K562 (cell line): ENCODE measurements at regions not wholly inside any gene's neighbourhood (a gene's known extent, or its start where the extent isn't known, plus 50 kb on each side); places are given as distances from the start of the nearest gene placed in this dataset.

ENCODE experiments used
- ATAC-seq: fragments of 200-7000 bp; cut with Tn5 transposase; 3 replicates; pipeline ENCODE4 v1.9.1; 2020; ENCODE audit warnings: moderate library complexity
- BruUV-seq: library from RNA; stranded (reverse); fragments of 400-500 nt; replicated peaks from 2 replicates; lab custom pipeline; 2021; lab: Mats Ljungman, UMichigan
- CTCF ChIA-PET: fragments of 300-600 bp; formaldehyde crosslinking; extraction: SDS; loops from one replicate; lab custom pipeline; 2021; ENCODE audit warnings: low intra/inter-chr PET ratio; lab: Yijun Ruan, JAX
- POLR2A ChIA-PET: fragments of 300-600, 350-650 bp; sonication (Branson Sonifier 250); formaldehyde crosslinking; extraction: SDS; loops from one replicate; lab custom pipeline; 2021; ENCODE audit warnings: antibody characterized with exemption, inconsistent platforms; lab: Yijun Ruan, JAX
- DNase-seq, 4 experiments: peaks; one replicate each; pipeline versions ENCODE4 v3.0.0 to v3.0.0-alpha.2; 2011 to 2018; ENCODE audit warnings: low spot score in 3 of 4, mixed read lengths in 3 of 4; ENCODE audit errors: extremely low read depth in 1 of 4
- FAIRE-seq: peaks from 2 replicates; lab custom pipeline; 2011; peaks lifted over from hg19 to GRCh38; lab: Jason Lieb, UNC
- H2AFZ ChIP-seq: 2 replicates; pipeline ENCODE4 v1.6.0; 2011; ENCODE audit warnings: low read depth, low read length, control low read depth, inconsistent platforms
- H3K27ac ChIP-seq: fragments of 200-600 bp; 3 replicates; pipeline ENCODE4 v1.8.0; 2011; ENCODE audit warnings: low read depth, mild to moderate bottlenecking, control low read depth, inconsistent platforms, low read length, moderate library complexity, mixed read lengths; ENCODE audit errors: extremely low read depth
- H3K27me3 ChIP-seq, 2 experiments: fragments of 300-600 bp in 1 of 2; 2 replicates in 1 of 2; 3 replicates in 1 of 2; pipeline versions ENCODE4 v1.6.0 to v1.8.0; 2011; ENCODE audit warnings: inconsistent platforms in 2 of 2, low read length in 2 of 2, mild to moderate bottlenecking in 1 of 2, mixed read lengths in 1 of 2, moderate library complexity in 1 of 2; ENCODE audit not compliant: control insufficient read depth in 2 of 2, insufficient read depth in 2 of 2
- H3K36me3 ChIP-seq: fragments of 300-600 bp; 3 replicates; pipeline ENCODE4 v1.8.0; 2011; ENCODE audit warnings: mild to moderate bottlenecking, low read length, inconsistent platforms; ENCODE audit not compliant: control insufficient read depth, insufficient read depth
- H3K4me1 ChIP-seq, 2 experiments: fragments of 200-600 bp in 1 of 2; replicated peaks in 1 of 2; 2 replicates in 1 of 2; 3 replicates in 1 of 2; pipeline versions ENCODE4 v1.5.1 to v1.8.0; 2011; ENCODE audit warnings: inconsistent platforms in 2 of 2, low read length in 2 of 2, mild to moderate bottlenecking in 1 of 2, mixed read lengths in 1 of 2, moderate library complexity in 1 of 2; ENCODE audit not compliant: control insufficient read depth in 2 of 2, insufficient read depth in 2 of 2
- H3K4me2 ChIP-seq: 2 replicates; pipeline ENCODE4 v1.6.1; 2011; ENCODE audit warnings: low read length, control low read depth, inconsistent platforms, mixed read lengths; ENCODE audit not compliant: insufficient read depth
- H3K4me3 ChIP-seq: fragments of 200-600 bp; sonication (generic), shearing (Covaris generic); 2 replicates; pipeline ENCODE4 v1.5.1; 2016; ENCODE audit warnings: control low read depth, inconsistent platforms
- H3K79me2 ChIP-seq: fragments of 200-600 bp; 3 replicates; pipeline ENCODE4 v1.8.0; 2011; ENCODE audit warnings: low read length, inconsistent platforms; ENCODE audit not compliant: control insufficient read depth, insufficient read depth
- H3K9ac ChIP-seq, 2 experiments: 2 replicates each; pipeline versions ENCODE4 v1.6.0 to v1.6.1; 2011; ENCODE audit warnings: low read depth in 2 of 2, low read length in 2 of 2, control low read depth in 1 of 2, inconsistent platforms in 1 of 2, mild to moderate bottlenecking in 1 of 2, mixed read lengths in 1 of 2; ENCODE audit not compliant: insufficient read depth in 1 of 2
- H3K9me1 ChIP-seq: one replicate; pipeline ENCODE4 v1.6.0; 2011; ENCODE audit warnings: inconsistent platforms, mild to moderate bottlenecking, low read length, moderate library complexity; ENCODE audit not compliant: control insufficient read depth, insufficient read depth
- H3K9me3 ChIP-seq: replicated peaks from 2 replicates; pipeline ENCODE4 v1.5.1; 2011; ENCODE audit warnings: low read depth, low read length, inconsistent platforms; ENCODE audit not compliant: control insufficient read depth, insufficient read depth
- H4K20me1 ChIP-seq: replicated peaks from 2 replicates; pipeline ENCODE4 v1.6.1; 2011; ENCODE audit warnings: low read length, inconsistent platforms, mixed read lengths; ENCODE audit not compliant: control insufficient read depth, insufficient read depth
- ADNP ChIP-seq: fragments of 200-800 bp; sonication (Bioruptor generic); IDR thresholded peaks from 2 replicates; pipeline ENCODE4 v1.6.1; 2016; ENCODE audit warnings: missing genetic modification characterization, missing compliant biosample characterization
- AFF1 ChIP-seq, 2 experiments: fragments of 450-650 bp; IDR thresholded peaks; 2 replicates each; pipeline ENCODE4 v1.6.1; 2018; ENCODE audit warnings: mild to moderate bottlenecking in 2 of 2, low read depth in 1 of 2; ENCODE audit not compliant: partially characterized antibody in 2 of 2
- CBX2 ChIP-seq: fragments of 200-600 bp; sonication (generic); IDR thresholded peaks from one replicate; pipeline ENCODE4 v1.6.1; 2012; ENCODE audit warnings: mild to moderate bottlenecking, low read length, inconsistent platforms; ENCODE audit not compliant: insufficient read depth, poor library complexity, severe bottlenecking
- COPS2 ChIP-seq: fragments of 450-650 bp; conservative IDR thresholded peaks from 2 replicates; pipeline ENCODE4 v1.6.1; 2016; ENCODE audit warnings: mild to moderate bottlenecking, moderate library complexity
- DNMT1 ChIP-seq: fragments of 450-650 bp; IDR thresholded peaks from 2 replicates; pipeline ENCODE4 v1.6.1; 2016; ENCODE audit warnings: antibody characterized with exemption, mild to moderate bottlenecking
- E2F3 ChIP-seq: fragments of 250-450 bp; sonication (Bioruptor Pico); IDR thresholded peaks from 2 replicates; pipeline ENCODE4 v1.4.0; 2020; ENCODE audit warnings: mild to moderate bottlenecking
- ELF2 ChIP-seq: fragments of 250-450 bp; sonication (Bioruptor Pico); IDR thresholded peaks from 2 replicates; pipeline ENCODE4 v1.5.0; 2021; ENCODE audit warnings: mild to moderate bottlenecking
- HDAC3 ChIP-seq: fragments of 450-650 bp; IDR thresholded peaks from 2 replicates; pipeline ENCODE4 v1.6.1; 2018; ENCODE audit warnings: borderline replicate concordance, mild to moderate bottlenecking, moderate library complexity; ENCODE audit not compliant: partially characterized antibody
- MYBL2 ChIP-seq, 2 experiments: fragments of 450-650 bp in 1 of 2; sonication (generic) in 1 of 2; formaldehyde crosslinking in 1 of 2; IDR thresholded peaks; 2 replicates each; pipeline versions ENCODE4 v1.6.1 to v1.8.1; 2017 to 2022; ENCODE audit warnings: borderline replicate concordance in 1 of 2, inconsistent platforms in 1 of 2, low read depth in 1 of 2, mild to moderate bottlenecking in 1 of 2, missing genetic modification reagents in 1 of 2, moderate library complexity in 1 of 2
- NELFE ChIP-seq: IDR thresholded peaks from 2 replicates; pipeline ENCODE4 v1.6.1; 2011; ENCODE audit warnings: mild to moderate bottlenecking; ENCODE audit not compliant: insufficient read depth, insufficient read length
- NFRKB ChIP-seq: fragments of 450-650 bp; IDR thresholded peaks from 2 replicates; pipeline ENCODE4 v1.6.1; 2016; ENCODE audit warnings: low read depth
- SMAD1 ChIP-seq: fragments of 150-350 bp; IDR thresholded peaks from 2 replicates; pipeline ENCODE4 v1.6.1; 2014; ENCODE audit warnings: low read length, low read depth; ENCODE audit not compliant: partially characterized antibody
- STAT5A ChIP-seq: IDR thresholded peaks from 2 replicates; pipeline ENCODE4 v1.6.1; 2012; ENCODE audit warnings: low read length, inconsistent platforms, borderline replicate concordance
- TFAM ChIP-seq: fragments of 250-450 bp; sonication (Bioruptor Pico); conservative IDR thresholded peaks from 2 replicates; pipeline ENCODE4 v1.5.0; 2021; ENCODE audit warnings: mild to moderate bottlenecking, moderate library complexity
- ZKSCAN3 ChIP-seq: fragments of 250-450 bp; sonication (Bioruptor Pico); IDR thresholded peaks from 2 replicates; pipeline ENCODE4 v1.4.0; 2020
- ZNF232 ChIP-seq: sonication (generic); formaldehyde crosslinking; IDR thresholded peaks from 2 replicates; pipeline ENCODE4 v1.8.0; 2022; ENCODE audit warnings: mild to moderate bottlenecking, missing genetic modification reagents
- ZNF263 ChIP-seq: sonication (generic); formaldehyde crosslinking; IDR thresholded peaks from 2 replicates; pipeline ENCODE4 v1.8.0; 2022; ENCODE audit warnings: mild to moderate bottlenecking, missing genetic modification reagents, borderline replicate concordance
- in situ Hi-C: fragments of 300-500 bp; cut with MboI; formaldehyde crosslinking; loops from 4 replicates; pipeline ENCODE4 v1.15.0; 2018; ENCODE audit warnings: inconsistent platforms, mixed read lengths
- intact Hi-C: fragments of 100-400 bp; cut with micrococcal nuclease; formaldehyde crosslinking; loops from 2 replicates; pipeline ENCODE4 v1.14.2; 2022
- TF ChIP-seq, protein P1 (sequence below): fragments of 250-450 bp; sonication (Bioruptor Pico); IDR thresholded peaks from 2 replicates; pipeline ENCODE4 v1.5.1; 2021; ENCODE audit warnings: mild to moderate bottlenecking
- TF ChIP-seq, protein P2 (sequence below): sonication (generic); formaldehyde crosslinking; IDR thresholded peaks from 2 replicates; pipeline ENCODE4 v1.8.1; 2023; ENCODE audit warnings: mild to moderate bottlenecking, missing genetic modification reagents

- Histone ChIP-seq H3K27me3 (peaks cover 0 to 5% of the 10 kb centered on the region in 2 experiments; a peak in 2 of 5 replicates), H3K36me3 (no peaks in the 10 kb centered on the region), H3K9ac (no peak overlapping the region), H3K4me3 (no peak overlapping the region), H4K20me1 (no peaks in the 10 kb centered on the region), H2AFZ (no peak overlapping the region), H3K9me1 (no peaks in the 10 kb centered on the region), H3K4me2 (no peak overlapping the region), H3K9me3 (no peaks in the 10 kb centered on the region), H3K27ac (no peak overlapping the region)
- FAIRE-seq (no peak), DNase-seq (no peak)
- CTCF ChIA-PET, result no interaction called here
- BruUV-seq, result no TSS peak
- in situ Hi-C loops, result no loop called here
- POLR2A ChIA-PET, result no interaction called here
- no peak for TF ChIP-seq SMAD1
- TF ChIP-seq ZNF263 (CRISPR knock-in tag), result no peak
- TF ChIP-seq ELF2 (CRISPR knock-in tag), result no peak
- TF ChIP-seq AFF1 (IDR thresholded peaks at IDR 0.05; ENCODE audit: low read depth in 1 of 2, partially characterized antibody in 2 of 2), result no peak
- no peak for TF ChIP-seq DNMT1
- no peak for TF ChIP-seq ZNF232 (CRISPR knock-in tag)
- TF ChIP-seq NFRKB, result no peak
- no peak for TF ChIP-seq COPS2
- TF ChIP-seq MYBL2 (IDR thresholded peaks at IDR 0.05; ENCODE audit: low read depth), result no peak
- TF ChIP-seq MYBL2 (CRISPR knock-in tag; IDR thresholded peaks at IDR 0.05; ENCODE audit: borderline replicate concordance), result no peak
- no peak for TF ChIP-seq STAT5A
- no peak for TF ChIP-seq NELFE
- no peak for TF ChIP-seq ADNP (tag)
- no peak for TF ChIP-seq CBX2
- TF ChIP-seq, protein P1, sequence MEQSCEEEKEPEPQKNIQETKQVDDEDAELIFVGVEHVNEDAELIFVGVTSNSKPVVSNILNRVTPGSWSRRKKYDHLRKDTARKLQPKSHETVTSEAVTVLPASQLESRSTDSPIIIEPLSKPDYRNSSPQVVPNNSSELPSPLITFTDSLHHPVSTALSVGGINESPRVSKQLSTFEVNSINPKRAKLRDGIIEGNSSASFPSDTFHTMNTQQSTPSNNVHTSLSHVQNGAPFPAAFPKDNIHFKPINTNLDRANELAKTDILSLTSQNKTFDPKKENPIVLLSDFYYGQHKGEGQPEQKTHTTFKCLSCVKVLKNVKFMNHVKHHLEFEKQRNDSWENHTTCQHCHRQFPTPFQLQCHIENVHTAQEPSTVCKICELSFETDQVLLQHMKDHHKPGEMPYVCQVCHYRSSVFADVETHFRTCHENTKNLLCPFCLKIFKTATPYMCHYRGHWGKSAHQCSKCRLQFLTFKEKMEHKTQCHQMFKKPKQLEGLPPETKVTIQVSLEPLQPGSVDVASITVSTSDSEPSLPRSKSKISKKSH, result no peak
- TF ChIP-seq TFAM (CRISPR knock-in tag), result no peak
- TF ChIP-seq, protein P2, sequence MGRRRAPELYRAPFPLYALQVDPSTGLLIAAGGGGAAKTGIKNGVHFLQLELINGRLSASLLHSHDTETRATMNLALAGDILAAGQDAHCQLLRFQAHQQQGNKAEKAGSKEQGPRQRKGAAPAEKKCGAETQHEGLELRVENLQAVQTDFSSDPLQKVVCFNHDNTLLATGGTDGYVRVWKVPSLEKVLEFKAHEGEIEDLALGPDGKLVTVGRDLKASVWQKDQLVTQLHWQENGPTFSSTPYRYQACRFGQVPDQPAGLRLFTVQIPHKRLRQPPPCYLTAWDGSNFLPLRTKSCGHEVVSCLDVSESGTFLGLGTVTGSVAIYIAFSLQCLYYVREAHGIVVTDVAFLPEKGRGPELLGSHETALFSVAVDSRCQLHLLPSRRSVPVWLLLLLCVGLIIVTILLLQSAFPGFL (CRISPR knock-in tag), result no peak
- TF ChIP-seq HDAC3, result no peak
- no peak for TF ChIP-seq ZKSCAN3 (CRISPR knock-in tag)
- TF ChIP-seq E2F3 (CRISPR knock-in tag), result no peak
- TF ChIP-seq, all 486 proteins: peak for 0
- intact Hi-C loops, result no loop called here
- peaks cover 0 to 3% of the 10 kb centered on the region in 2 experiments; a peak in 1 of 5 replicates for H3K4me1 ChIP-seq
- H3K79me2 ChIP-seq, result no peaks in the 10 kb centered on the region
- ATAC-seq, result no peak
These were observed 462.7 kb upstream of the ATP11B start for GRCh38 chr3:182330646-182331045.
